HL-60 (cell line): ENCODE measurements at regions not wholly inside any gene's neighbourhood (a gene's known extent, or its start where the extent isn't known, plus 50 kb on each side); places are given as distances from the start of the nearest gene placed in this dataset.

Experiments
- DNase-seq, 2 experiments: peaks; one replicate each; pipeline ENCODE4 v3.0.0-alpha.2; 2010 to 2020; ENCODE audit warnings: low read depth in 1 of 2, low spot score in 1 of 2
- H3K27ac ChIP-seq: fragments of 250-450 bp; sonication (Bioruptor Pico); replicated peaks from 2 replicates; pipeline ENCODE4 v1.5.1; 2020; ENCODE audit warnings: mild to moderate bottlenecking, moderate library complexity
- H3K27me3 ChIP-seq: fragments of 250-450 bp; sonication (Bioruptor Pico); 2 replicates; pipeline ENCODE4 v1.5.1; 2021; ENCODE audit warnings: mild to moderate bottlenecking, moderate library complexity; ENCODE audit not compliant: insufficient read depth, poor library complexity, severe bottlenecking
- H3K4me3 ChIP-seq: replicated peaks from 2 replicates; pipeline ENCODE4 v1.5.1; 2011; ENCODE audit warnings: mild to moderate bottlenecking, control low read depth, low read length; ENCODE audit not compliant: insufficient read depth
- CTCF ChIP-seq: IDR thresholded peaks from one replicate; pipeline ENCODE4 v1.5.1; 2011; ENCODE audit warnings: low read length, control low read depth, inconsistent platforms; ENCODE audit not compliant: insufficient read depth
- GABPA ChIP-seq: IDR thresholded peaks from 2 replicates; pipeline ENCODE4 v1.6.1; 2012; ENCODE audit warnings: low read depth
- POLR2AphosphoS5 ChIP-seq: IDR thresholded peaks from 2 replicates; pipeline ENCODE4 v1.6.1; 2012; ENCODE audit warnings: low read depth
- REST ChIP-seq: IDR thresholded peaks from 2 replicates; pipeline ENCODE4 v1.6.1; 2012; ENCODE audit warnings: low read depth; ENCODE audit not compliant: insufficient replicate concordance
- SPI1 ChIP-seq: IDR thresholded peaks from 2 replicates; pipeline ENCODE4 v1.6.1; 2012; ENCODE audit warnings: low read depth, mild to moderate bottlenecking, borderline replicate concordance

- H3K4me3 ChIP-seq, result no peak overlapping the region
- H3K27ac ChIP-seq, result no peak overlapping the region
- H3K27me3 ChIP-seq, result no peaks in the 10 kb centered on the region
- no peak for DNase-seq
- no peak for TF ChIP-seq GABPA
- no peak for TF ChIP-seq CTCF
- no peak for TF ChIP-seq SPI1
- no peak for TF ChIP-seq REST
- TF ChIP-seq POLR2AphosphoS5, result no peak
Observed at GRCh38 chr7:91628742-91629141, 251.8 kb downstream of the MTERF1 start.

GRCh38 chr7:91630581-91631380, 249.7 kb downstream of the MTERF1 start:
- Histone ChIP-seq H3K27ac (no peak overlapping the region), H3K27me3 (no peaks in the 10 kb centered on the region), H3K4me3 (no peak overlapping the region)
- DNase-seq, result no peak
- no peak for TF ChIP-seq CTCF
- TF ChIP-seq GABPA, result no peak
- no peak for TF ChIP-seq SPI1
- no peak for TF ChIP-seq POLR2AphosphoS5
- no peak for TF ChIP-seq REST

- no peak for TF ChIP-seq REST
- no peak for TF ChIP-seq SPI1
- no peak for TF ChIP-seq GABPA
- TF ChIP-seq POLR2AphosphoS5, result no peak
- TF ChIP-seq CTCF, result no peak
Observed at GRCh38 chr7:91632234-91632940, 248.1 kb downstream of the MTERF1 start.

More at GRCh38 chr7:91632234-91632940, 248.1 kb downstream of the MTERF1 start:
- Histone ChIP-seq H3K4me3 (no peak overlapping the region), H3K27ac (no peak overlapping the region), H3K27me3 (no peaks in the 10 kb centered on the region)
- DNase-seq, result no peak
